Thyroid gland (tissue), 4 donors: ENCODE measurements at regions not wholly inside any gene's neighbourhood (a gene's known extent, or its start where the extent isn't known, plus 50 kb on each side); places are given as distances from the start of the nearest gene placed in this dataset.
"Not testable (repeated sequence)": the region's sequence is repeated elsewhere in the genome, so short reads cannot be mapped to it uniquely, and the experiment has no call there.

Source experiments
- CTCF ChIP-seq, 6 experiments: fragments of 200-600 bp in 3 of 6; fragments of 450-650 bp in 3 of 6; sonication (generic) in 3 of 6; IDR thresholded peaks; one replicate each; pipeline ENCODE4 v1.5.1; 2016 to 2019; ENCODE audit warnings: antibody characterized with exemption in 6 of 6, mild to moderate bottlenecking in 2 of 6, inconsistent platforms in 1 of 6, moderate library complexity in 1 of 6
- POLR2A ChIP-seq, 2 donors: fragments of 450-650 bp; IDR thresholded peaks; one replicate each; pipeline ENCODE4 v1.6.1; 2017; ENCODE audit warnings: antibody characterized with exemption in 2 of 2, mild to moderate bottlenecking in 2 of 2, moderate library complexity in 1 of 2

- not testable (repeated sequence) for TF ChIP-seq POLR2A, CTCF (IDR thresholded peaks at IDR 0.05)
Measured at GRCh38 chr5:113753182-113753581, 239.7 kb downstream of the YTHDC2 start.
